Panc1 (cell line): ENCODE measurements at regions not wholly inside any gene's neighbourhood (a gene's known extent, or its start where the extent isn't known, plus 50 kb on each side); places are given as distances from the start of the nearest gene placed in this dataset.

Experiments used
- ATAC-seq: fragments of 200-7000 bp; cut with Tn5 transposase; 2 replicates; pipeline ENCODE4 v1.9.1; 2020; ENCODE audit warnings: mild to moderate bottlenecking, moderate library complexity
- BruUV-seq: library from RNA; stranded (reverse); fragments of 400-500 nt; replicated peaks from 2 replicates; lab custom pipeline; 2021; lab: Mats Ljungman, UMichigan
- CTCF ChIA-PET: fragments of 300-600 bp; sonication (Branson Sonifier 250); formaldehyde crosslinking; loops from one replicate; lab custom pipeline; 2022; ENCODE audit warnings: antibody characterized with exemption; lab: Charles Lee
- POLR2A ChIA-PET: fragments of 300-600 bp; sonication (Branson Sonifier 250); formaldehyde crosslinking; loops from one replicate; lab custom pipeline; 2022; ENCODE audit warnings: antibody characterized with exemption; lab: Charles Lee
- DNase-seq: peaks from one replicate; pipeline ENCODE4 v3.0.0-alpha.2; 2010; ENCODE audit warnings: low read depth, low spot score
- H3K27ac ChIP-seq: 2 replicates; pipeline ENCODE4 v1.5.1; 2011; ENCODE audit warnings: mild to moderate bottlenecking, low read length, inconsistent platforms
- H3K27me3 ChIP-seq: fragments of 200-500 bp; sonication (Bioruptor generic); 2 replicates; pipeline ENCODE4 v1.6.0; 2014; ENCODE audit warnings: low read length, inconsistent platforms; ENCODE audit not compliant: control insufficient read depth, insufficient read depth
- H3K36me3 ChIP-seq: fragments of 200-500 bp; sonication (Bioruptor generic); 2 replicates; pipeline ENCODE4 v1.5.1; 2014; ENCODE audit warnings: inconsistent platforms, mild to moderate bottlenecking, low read length, moderate library complexity; ENCODE audit not compliant: control insufficient read depth, insufficient read depth
- H3K4me1 ChIP-seq: 2 replicates; pipeline ENCODE4 v1.5.1; 2011; ENCODE audit warnings: inconsistent platforms, mild to moderate bottlenecking, low read length, moderate library complexity; ENCODE audit not compliant: control insufficient read depth, insufficient read depth
- H3K4me3 ChIP-seq, 2 experiments: 2 replicates each; pipeline ENCODE4 v1.5.1; 2011 to 2012; ENCODE audit warnings: low read depth in 2 of 2, low read length in 2 of 2, mild to moderate bottlenecking in 2 of 2, inconsistent platforms in 1 of 2, moderate library complexity in 1 of 2
- H3K9me3 ChIP-seq: fragments of 200-500 bp; sonication (Bioruptor generic); 2 replicates; pipeline ENCODE4 v1.5.1; 2014; ENCODE audit warnings: low read depth, mild to moderate bottlenecking, inconsistent platforms, low read length, moderate library complexity; ENCODE audit not compliant: control insufficient read depth, insufficient read depth
- CTCF ChIP-seq: fragments of 450-650 bp; IDR thresholded peaks from 2 replicates; pipeline ENCODE4 v1.5.1; 2017; ENCODE audit warnings: mild to moderate bottlenecking
- POLR2AphosphoS5 ChIP-seq: IDR thresholded peaks from 2 replicates; pipeline ENCODE4 v1.6.1; 2012; ENCODE audit warnings: mild to moderate bottlenecking, low read depth, low read length, moderate library complexity
- REST ChIP-seq, 2 experiments: IDR thresholded peaks; 2 replicates each; pipeline ENCODE4 v1.6.1; 2011 to 2012; ENCODE audit warnings: low read depth in 2 of 2, control low read depth in 1 of 2, low read length in 1 of 2, mild to moderate bottlenecking in 1 of 2, moderate library complexity in 1 of 2; ENCODE audit not compliant: insufficient read depth in 1 of 2
- SIN3A ChIP-seq: IDR thresholded peaks from 2 replicates; pipeline ENCODE4 v1.6.1; 2012; ENCODE audit warnings: low read depth, mild to moderate bottlenecking, low read length, moderate library complexity, borderline replicate concordance; ENCODE audit not compliant: insufficient read depth
- TCF7L2 ChIP-seq: IDR thresholded peaks from 2 replicates; pipeline ENCODE4 v1.6.1; 2011; ENCODE audit warnings: mild to moderate bottlenecking, low read depth, low read length, inconsistent platforms
- in situ Hi-C: cut with HindIII; loops from 2 replicates; pipeline ENCODE4 v1.10.0; 2016; ENCODE audit warnings: low sequenced_read_pairs, low pct_unique_long_range_greater_than_20kb
- intact Hi-C: fragments of 100-400 bp; cut with micrococcal nuclease; formaldehyde crosslinking; loops from one replicate; pipeline ENCODE4 v1.10.0; 2022; ENCODE audit not compliant: unreplicated experiment

GRCh38 chr5:63032343-63032742, 453.7 kb downstream of the LRRC70 start:
- Histone ChIP-seq H3K27ac (no peak overlapping the region), H3K4me3 (no peak overlapping the region), H3K27me3 (no peaks in the 10 kb centered on the region), H3K36me3 (no peaks in the 10 kb centered on the region), H3K4me1 (no peaks in the 10 kb centered on the region), H3K9me3 (peaks cover 3% of the 10 kb centered on the region; the same call in 1 of the 2 replicates)
- in situ Hi-C loops (no loop called here), intact Hi-C loops (no loop called here)
- ChIA-PET CTCF (no interaction called here), POLR2A (no interaction called here)
- DNase-seq (no peak), ATAC-seq (no peak)
- TF ChIP-seq REST (IDR thresholded peaks at IDR 0.05; ENCODE audit: insufficient read depth in 1 of 2, low read depth in 2 of 2, low read length in 1 of 2) (no peak), CTCF (no peak), POLR2AphosphoS5 (no peak), TCF7L2 (no peak), SIN3A (no peak)
- no TSS peak for BruUV-seq

GRCh38 chr5:63029891-63030290, 451.3 kb downstream of the LRRC70 start:
- H3K27me3 ChIP-seq: no peaks in the 10 kb centered on the region
- H3K36me3 ChIP-seq: no peaks in the 10 kb centered on the region
- in situ Hi-C loops (no loop called here), intact Hi-C loops (no loop called here)
- TF ChIP-seq CTCF (no peak), REST (IDR thresholded peaks at IDR 0.05; ENCODE audit: insufficient read depth in 1 of 2, low read depth in 2 of 2, low read length in 1 of 2) (no peak), TCF7L2 (no peak), SIN3A (no peak), POLR2AphosphoS5 (no peak)
- H3K4me3 ChIP-seq: no peak overlapping the region
- ATAC-seq (no peak), DNase-seq (no peak)
- H3K9me3 ChIP-seq: peaks cover 3% of the 10 kb centered on the region; the same call in 1 of the 2 replicates
- H3K4me1 ChIP-seq: no peaks in the 10 kb centered on the region
- no peak overlapping the region for H3K27ac ChIP-seq
- CTCF ChIA-PET: no interaction called here
- POLR2A ChIA-PET: no interaction called here
- BruUV-seq: no TSS peak
